HepG2 (cell line): ENCODE measurements at regions not wholly inside any gene's neighbourhood (a gene's known extent, or its start where the extent isn't known, plus 50 kb on each side); places are given as distances from the start of the nearest gene placed in this dataset.

Experiments used
- POLR2AphosphoS5 ChIP-seq: IDR thresholded peaks from 2 replicates; pipeline ENCODE4 v1.6.1; 2012; ENCODE audit warnings: low read depth, low read length
- SRSF9 ChIP-seq: fragments of 200-400 bp; formaldehyde crosslinking; IDR thresholded peaks from 2 replicates; pipeline ENCODE4 v1.6.1; 2018; ENCODE audit warnings: borderline replicate concordance, mild to moderate bottlenecking, low read depth, low read length; ENCODE audit not compliant: insufficient read depth, poor library complexity, severe bottlenecking
- ZFYVE20 ChIP-seq: sonication (generic); formaldehyde crosslinking; IDR thresholded peaks from 2 replicates; pipeline ENCODE4 v1.8.0; 2023; ENCODE audit warnings: low read depth, mild to moderate bottlenecking, moderate library complexity, missing genetic modification reagents, borderline replicate concordance

DNA sequence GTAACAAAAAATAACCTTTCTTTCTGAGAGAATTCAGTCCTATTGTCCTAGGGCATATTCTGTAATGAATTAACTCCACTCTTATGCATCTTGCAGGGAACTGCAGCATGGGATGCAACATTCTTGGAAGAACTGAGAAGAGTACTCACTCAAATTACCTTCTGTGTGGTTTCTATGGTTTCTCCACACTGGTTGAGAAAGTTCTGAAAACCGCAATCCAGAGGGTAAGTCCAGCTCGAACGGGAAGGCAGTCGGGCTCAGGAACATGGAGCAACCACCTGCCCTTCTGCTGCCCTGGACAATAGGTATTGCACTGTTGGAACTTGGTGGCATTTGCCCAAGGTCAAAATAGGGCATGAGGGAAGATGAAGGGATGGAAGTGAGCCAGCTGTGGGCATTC, 59.6 kb upstream of the CDK13 start:
- TF ChIP-seq POLR2AphosphoS5, result no peak
- no peak for TF ChIP-seq SRSF9
- no peak for TF ChIP-seq ZFYVE20
